ENCODE measurements at regions not wholly inside any gene's neighbourhood (a gene's known extent, or its start where the extent isn't known, plus 50 kb on each side); places are given as distances from the start of the nearest gene placed in this dataset.
"Not testable (repeated sequence)": the region's sequence is repeated elsewhere in the genome, so short reads cannot be mapped to it uniquely, and the experiment has no call there.

GRCh38 chr15:66865622-66866611, 163.9 kb downstream of the SMAD6 start:
- no peak for DNase-seq

DNA sequence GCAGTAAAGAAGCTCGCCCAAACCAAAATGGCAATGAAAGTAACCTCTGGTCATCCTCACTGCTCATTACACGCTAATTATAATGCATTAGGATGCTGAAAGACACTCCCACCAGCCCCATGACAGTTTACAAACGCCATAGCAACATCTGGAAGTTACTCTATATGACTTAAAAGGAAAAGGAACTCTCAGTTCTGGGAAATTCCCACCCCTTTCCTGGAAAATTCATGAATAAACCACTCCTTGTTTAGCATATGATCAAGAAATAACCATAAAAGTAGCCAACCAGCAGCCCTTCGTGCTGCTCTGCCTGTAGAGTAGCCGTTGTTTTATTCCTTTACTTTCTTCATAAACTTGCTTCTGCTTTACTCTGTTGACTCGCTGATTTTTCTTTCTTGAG, 164.6 kb downstream of the SMAD6 start:
- no peak for DNase-seq

DNA sequence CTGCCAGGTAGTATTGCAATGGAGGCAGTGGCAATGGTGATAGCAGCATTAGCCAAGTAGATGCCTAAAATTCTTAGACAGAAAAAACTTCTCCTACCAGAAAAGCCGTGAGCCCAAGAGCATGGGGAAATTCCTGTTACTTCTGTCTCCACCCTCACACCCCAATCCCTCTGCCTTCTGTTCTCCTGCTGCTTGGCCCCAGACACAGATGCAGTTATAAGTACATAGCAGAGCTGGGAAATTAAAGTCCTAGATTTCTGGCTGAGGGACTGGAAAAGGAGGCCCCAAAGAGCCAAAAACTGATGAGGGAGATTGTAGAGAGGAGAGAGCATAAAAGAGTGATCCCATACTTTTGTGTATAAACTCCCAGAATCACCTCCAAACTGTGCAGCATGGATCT, 166.9 kb downstream of the SMAD6 start:
- DNase-seq, result no peak

DNA sequence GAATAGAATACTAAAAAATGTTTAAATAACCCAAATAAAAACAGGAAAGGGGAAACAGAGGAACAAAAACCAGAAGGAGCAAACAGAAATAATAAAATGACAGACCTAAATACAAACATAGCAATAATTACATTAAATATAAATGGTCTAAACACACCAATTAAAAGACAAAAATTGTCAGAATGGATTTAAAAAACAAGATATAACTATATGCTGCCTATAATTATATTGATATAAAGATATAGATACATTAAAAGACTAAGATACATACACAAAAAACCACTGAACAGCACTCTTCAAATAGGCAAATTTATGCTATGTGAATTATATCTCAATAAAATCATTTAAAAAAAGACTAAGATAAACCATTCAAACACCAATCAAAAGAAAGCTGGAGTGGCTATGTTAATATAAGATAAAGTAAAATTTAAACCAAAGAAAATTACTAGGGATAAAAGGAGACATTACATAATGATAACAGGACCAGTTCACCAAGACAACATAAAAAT, 168.9 kb downstream of the SMAD6 start:
- DNase-seq, result no peak

GRCh38 chr15:66872405-66872804, 170.4 kb downstream of the SMAD6 start:
- no peak for DNase-seq

GRCh38 chr15:66873331-66873730, 171.3 kb downstream of the SMAD6 start:
- not testable (repeated sequence) for DNase-seq

GRCh38 chr15:66873856-66874255, 171.8 kb downstream of the SMAD6 start:
- no peak for DNase-seq

- no peak for DNase-seq
These were observed 173.8 kb downstream of the SMAD6 start for GRCh38 chr15:66875588-66876420.

- no peak for DNase-seq
These were observed 174.3 kb downstream of the SMAD6 start for GRCh38 chr15:66876421-66876730.

DNA sequence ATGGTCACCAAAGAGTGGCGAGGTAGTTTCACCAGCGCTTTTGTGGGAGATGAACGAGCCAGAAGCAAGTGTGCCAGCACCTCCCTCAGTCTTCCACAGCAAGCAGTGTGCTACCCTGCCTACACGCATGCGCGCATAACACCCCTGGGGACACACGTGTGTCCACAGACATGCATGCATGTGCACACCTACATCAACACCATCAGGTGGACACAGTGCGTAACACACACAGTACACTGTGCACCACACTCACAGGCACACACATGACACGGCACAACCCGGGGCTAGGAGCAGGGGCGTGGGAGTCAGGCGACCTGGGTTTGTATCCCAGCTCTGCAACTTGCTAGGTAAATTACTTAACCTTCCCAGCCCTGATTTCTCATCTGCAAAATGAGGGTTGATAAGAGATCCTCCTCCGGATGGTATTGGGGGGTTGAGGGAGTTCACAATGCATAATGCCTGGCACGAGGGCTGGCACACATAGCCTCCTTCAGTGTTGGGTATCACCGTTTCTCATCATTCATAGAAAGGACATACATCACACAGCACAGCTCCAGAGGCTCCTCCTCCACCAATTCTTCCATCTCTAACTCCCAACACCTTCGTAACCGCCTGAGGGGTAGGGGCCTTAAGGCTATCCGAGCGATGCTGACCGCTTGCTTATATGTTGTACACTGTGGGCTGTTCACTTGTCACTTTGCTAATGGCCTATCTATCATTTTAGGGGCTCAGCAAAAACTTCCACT, 174.9 kb downstream of the SMAD6 start:
- no peak for DNase-seq

- DNase-seq, result no peak
These were observed 175.6 kb downstream of the SMAD6 start for GRCh38 chr15:66877477-66878271.

GRCh38 chr15:66878761-66879160, 176.7 kb downstream of the SMAD6 start:
- DNase-seq, result no peak

DNA sequence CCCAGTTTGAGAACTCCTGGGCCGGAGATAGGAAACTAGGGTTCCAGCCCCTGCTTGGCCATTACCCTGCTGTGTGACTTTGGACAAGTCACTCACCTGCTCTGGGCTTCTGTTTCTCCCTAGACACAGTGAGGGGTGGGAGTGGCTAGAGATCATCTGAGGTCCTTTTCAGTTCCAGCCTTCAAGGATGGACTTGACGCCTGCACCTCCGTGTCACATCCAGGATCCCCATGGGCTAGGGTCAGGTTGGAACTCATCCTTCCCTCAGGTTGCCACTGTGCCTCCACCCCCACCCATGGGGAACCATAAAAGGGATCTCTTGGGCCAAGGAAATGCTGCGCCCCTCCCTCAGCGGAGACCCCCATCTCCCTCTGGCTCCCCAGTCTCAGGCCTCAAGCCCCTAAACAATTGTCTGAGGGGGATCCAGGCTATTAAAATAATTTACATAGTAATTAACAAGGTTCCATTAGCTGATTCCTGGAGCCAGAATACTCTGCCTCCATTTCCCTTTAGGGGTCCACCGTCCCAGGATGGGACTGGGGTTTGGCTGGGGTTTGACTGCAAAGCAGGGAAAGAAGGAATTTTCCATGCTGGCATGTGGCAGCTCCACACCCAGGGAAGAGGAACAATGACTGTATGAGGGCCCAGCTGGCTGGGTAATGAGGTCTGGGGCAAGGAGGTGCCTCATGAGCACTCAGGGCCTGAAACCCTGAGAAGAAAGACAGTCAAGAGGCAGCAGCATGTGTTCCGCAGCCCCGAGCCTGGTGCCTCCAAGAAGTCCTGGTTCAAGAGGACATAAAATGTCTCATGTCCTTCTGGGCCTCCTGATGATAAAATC, 177.7 kb downstream of the SMAD6 start:
- DNase-seq, result no peak

GRCh38 chr15:66880380-66881155, 178.5 kb downstream of the SMAD6 start:
- no peak for DNase-seq

- DNase-seq, result no peak
These were observed 179.3 kb downstream of the SMAD6 start for GRCh38 chr15:66881173-66881905.

DNA sequence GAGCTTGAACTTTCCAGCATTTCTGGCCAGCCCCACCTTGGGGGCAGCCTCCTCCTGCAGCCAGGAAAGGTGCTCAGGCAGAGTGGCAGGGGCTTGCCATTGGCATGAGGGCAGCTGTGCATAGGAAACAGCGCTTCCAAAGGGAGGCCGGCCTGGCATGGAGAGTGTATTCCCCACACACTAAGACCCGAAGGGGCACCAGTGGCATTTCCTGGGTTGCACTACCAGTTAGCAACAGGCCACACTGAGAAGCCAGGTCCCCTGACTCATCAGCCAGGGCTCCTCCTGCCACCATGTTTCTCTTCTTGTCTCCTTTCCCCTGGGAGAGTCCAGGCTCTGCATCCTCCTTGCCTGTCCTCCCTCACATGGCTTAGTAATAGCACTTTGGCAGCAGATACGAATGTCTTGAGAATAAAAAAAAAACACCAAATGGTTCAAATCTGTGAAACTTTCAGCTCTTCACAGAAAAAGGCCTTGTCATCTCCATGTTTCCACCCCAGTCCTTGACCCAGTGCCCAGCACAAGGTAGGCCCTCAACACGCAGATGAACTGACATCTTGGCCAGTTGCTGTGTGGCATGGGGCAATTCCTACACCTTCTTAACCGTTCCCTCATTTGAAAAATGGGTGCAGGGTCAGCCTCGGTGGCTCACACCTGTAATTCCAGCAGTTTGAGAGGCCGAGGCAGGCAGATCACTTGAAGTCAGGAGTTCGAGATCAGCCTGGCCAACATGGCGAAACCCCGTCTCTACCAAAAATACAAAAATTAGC, 180.4 kb downstream of the SMAD6 start:
- no peak for DNase-seq

GRCh38 chr15:66883284-66883911, 181.4 kb downstream of the SMAD6 start:
- DNase-seq, result no peak

GRCh38 chr15:66884115-66884622, 181.2 kb upstream of the SMAD3 start:
- DNase-seq, result no peak
